ENCODE measurements at regions not wholly inside any gene's neighbourhood (a gene's known extent, or its start where the extent isn't known, plus 50 kb on each side); places are given as distances from the start of the nearest gene placed in this dataset.

- DNase-seq (ENCODE audit: low read depth, low spot score), result no peak
- no peak for TF ChIP-seq CTCF (conservative IDR thresholded peaks at IDR 0.05)
- Mint-ChIP-seq H3K9me3 (peaks cover 8% of the 10 kb centered on the region), H3K27ac (ENCODE audit: unreplicated experiment) (no peak overlapping the region), H3K4me1 (no peaks in the 10 kb centered on the region), H3K4me3 (no peak overlapping the region), H3K27me3 (ENCODE audit: low read depth) (peaks cover 2% of the 10 kb centered on the region), H3K36me3 (ENCODE audit: low read depth) (no peaks in the 10 kb centered on the region)
Observed at GRCh38 chr10:128398999-128399398, 272.8 kb upstream of the MKI67 start.

- no peaks in the 10 kb centered on the region for H3K36me3 Mint-ChIP-seq (ENCODE audit: low read depth)
- no peaks in the 10 kb centered on the region for H3K4me1 Mint-ChIP-seq
- no peak for TF ChIP-seq CTCF (conservative IDR thresholded peaks at IDR 0.05)
- H3K27me3 Mint-ChIP-seq (ENCODE audit: low read depth), result no peaks in the 10 kb centered on the region
- no peak overlapping the region for H3K27ac Mint-ChIP-seq (ENCODE audit: unreplicated experiment)
- H3K4me3 Mint-ChIP-seq, result no peak overlapping the region
- no peak for DNase-seq (ENCODE audit: low read depth, low spot score)
- peaks cover 8% of the 10 kb centered on the region for H3K9me3 Mint-ChIP-seq
Observed at GRCh38 chr10:128400564-128400963, 274.3 kb upstream of the MKI67 start.

- H3K27me3 Mint-ChIP-seq (ENCODE audit: low read depth), result no peaks in the 10 kb centered on the region
- no peak for DNase-seq (ENCODE audit: low read depth, low spot score)
- no peaks in the 10 kb centered on the region for H3K36me3 Mint-ChIP-seq (ENCODE audit: low read depth)
- H3K4me3 Mint-ChIP-seq, result no peak overlapping the region
- peaks cover 8% of the 10 kb centered on the region for H3K9me3 Mint-ChIP-seq
- TF ChIP-seq CTCF (conservative IDR thresholded peaks at IDR 0.05), result no peak
- H3K27ac Mint-ChIP-seq (ENCODE audit: unreplicated experiment), result no peak overlapping the region
- no peaks in the 10 kb centered on the region for H3K4me1 Mint-ChIP-seq
Observed at GRCh38 chr10:128405450-128405849, 279.2 kb upstream of the MKI67 start.

- no peaks in the 10 kb centered on the region for H3K9me3 Mint-ChIP-seq
- H3K4me3 Mint-ChIP-seq, result no peak overlapping the region
- H3K36me3 Mint-ChIP-seq (ENCODE audit: low read depth), result no peaks in the 10 kb centered on the region
- no peak overlapping the region for H3K27ac Mint-ChIP-seq (ENCODE audit: unreplicated experiment)
- H3K27me3 Mint-ChIP-seq (ENCODE audit: low read depth), result no peaks in the 10 kb centered on the region
- no peaks in the 10 kb centered on the region for H3K4me1 Mint-ChIP-seq
- TF ChIP-seq CTCF (conservative IDR thresholded peaks at IDR 0.05), result no peak
- no peak for DNase-seq (ENCODE audit: low read depth, low spot score)
Observed at GRCh38 chr10:128411643-128412042, 285.4 kb upstream of the MKI67 start.

- Mint-ChIP-seq H3K9me3 (no peaks in the 10 kb centered on the region), H3K4me1 (no peaks in the 10 kb centered on the region), H3K36me3 (ENCODE audit: low read depth) (no peaks in the 10 kb centered on the region), H3K27me3 (ENCODE audit: low read depth) (no peaks in the 10 kb centered on the region), H3K4me3 (no peak overlapping the region), H3K27ac (ENCODE audit: unreplicated experiment) (no peak overlapping the region)
- no peak for DNase-seq (ENCODE audit: low read depth, low spot score)
- no peak for TF ChIP-seq CTCF (conservative IDR thresholded peaks at IDR 0.05)
Observed at GRCh38 chr10:128414568-128414967, 288.3 kb upstream of the MKI67 start.

GRCh38 chr10:128416231-128416630, 290.0 kb upstream of the MKI67 start:
- H3K9me3 Mint-ChIP-seq, result no peaks in the 10 kb centered on the region
- no peaks in the 10 kb centered on the region for H3K4me1 Mint-ChIP-seq
- TF ChIP-seq CTCF (conservative IDR thresholded peaks at IDR 0.05), result no peak
- no peak overlapping the region for H3K4me3 Mint-ChIP-seq
- peaks cover 3% of the 10 kb centered on the region for H3K27me3 Mint-ChIP-seq (ENCODE audit: low read depth)
- no peak for DNase-seq (ENCODE audit: low read depth, low spot score)
- H3K27ac Mint-ChIP-seq (ENCODE audit: unreplicated experiment), result no peak overlapping the region
- H3K36me3 Mint-ChIP-seq (ENCODE audit: low read depth), result no peaks in the 10 kb centered on the region

Data from neural crest cell (in vitro differentiated cells).